Neural cell (in vitro differentiated cells): ENCODE measurements at regions not wholly inside any gene's neighbourhood (a gene's known extent, or its start where the extent isn't known, plus 50 kb on each side); places are given as distances from the start of the nearest gene placed in this dataset.

ENCODE experiments used
- H2AFZ ChIP-seq: fragments of 200-600, 300-800 bp; sonication (generic), shearing (Covaris generic); 2 replicates; pipeline ENCODE4 v1.6.0; 2014; ENCODE audit warnings: low read depth, mild to moderate bottlenecking, antibody characterized with exemption, low read length, moderate library complexity
- H3F3A ChIP-seq: fragments of 200-600 bp; shearing (Covaris generic); 2 replicates; pipeline ENCODE4 v1.6.1; 2016; ENCODE audit warnings: mild to moderate bottlenecking, moderate library complexity, mixed read lengths, antibody characterized with exemption, low read length; ENCODE audit not compliant: insufficient read depth, poor library complexity, severe bottlenecking
- H3K27ac ChIP-seq: fragments of 200-600, 300-800 bp; sonication (generic), shearing (Covaris generic); 2 replicates; pipeline ENCODE4 v1.5.1; 2014; ENCODE audit warnings: mild to moderate bottlenecking, low read length, moderate library complexity
- H3K27me3 ChIP-seq: fragments of 300-800, 200-600 bp; sonication (generic), shearing (Covaris generic); 2 replicates; pipeline ENCODE4 v1.6.0; 2014; ENCODE audit warnings: mild to moderate bottlenecking, low read depth, low read length, moderate library complexity; ENCODE audit not compliant: insufficient read depth
- H3K36me3 ChIP-seq: fragments of 300-800, 200-600 bp; sonication (generic), shearing (Covaris generic); 2 replicates; pipeline ENCODE4 v1.5.1; 2014; ENCODE audit warnings: mild to moderate bottlenecking, antibody characterized with exemption, low read length, moderate library complexity; ENCODE audit not compliant: insufficient read depth
- H3K4me2 ChIP-seq: fragments of 300-800, 200-600 bp; sonication (generic), shearing (Covaris generic); 2 replicates; pipeline ENCODE4 v1.6.0; 2014; ENCODE audit warnings: mild to moderate bottlenecking, low read length
- H3K4me3 ChIP-seq: fragments of 300-800, 200-600 bp; sonication (generic), shearing (Covaris generic); 2 replicates; pipeline ENCODE4 v1.5.1; 2014; ENCODE audit warnings: mild to moderate bottlenecking, low read length, moderate library complexity
- H3K79me2 ChIP-seq: fragments of 200-600 bp; shearing (Covaris generic); replicated peaks from 2 replicates; pipeline ENCODE4 v1.6.0; 2014; ENCODE audit warnings: mild to moderate bottlenecking, low read length, moderate library complexity; ENCODE audit not compliant: insufficient read depth
- H3K9ac ChIP-seq: fragments of 300-800, 200-600 bp; sonication (generic), shearing (Covaris generic); 2 replicates; pipeline ENCODE4 v1.6.1; 2016; ENCODE audit warnings: mild to moderate bottlenecking, low read length, mixed read lengths
- H3K9me2 ChIP-seq: fragments of 200-600 bp; shearing (Covaris generic); 2 replicates; pipeline ENCODE4 v1.6.1; 2016; ENCODE audit warnings: mild to moderate bottlenecking, low read length, mixed read lengths; ENCODE audit not compliant: insufficient read depth
- H3K9me3 ChIP-seq: fragments of 200-600, 300-800 bp; sonication (generic), shearing (Covaris generic); 2 replicates; pipeline ENCODE4 v1.6.1; 2016; ENCODE audit warnings: mild to moderate bottlenecking, mixed run types, low read length, moderate library complexity, mixed read lengths
- H4K20me1 ChIP-seq: fragments of 200-600 bp; shearing (Covaris generic); 2 replicates; pipeline ENCODE4 v1.6.1; 2016; ENCODE audit warnings: mild to moderate bottlenecking, mixed run types; ENCODE audit not compliant: insufficient read depth
- EP300 ChIP-seq: fragments of 450-650 bp; conservative IDR thresholded peaks from 2 replicates; pipeline ENCODE4 v1.6.1; 2014; ENCODE audit warnings: antibody characterized with exemption, mild to moderate bottlenecking, moderate library complexity; ENCODE audit not compliant: poor library complexity, severe bottlenecking
- EZH2 ChIP-seq: fragments of 200-600, 300-800 bp; shearing (Covaris generic), sonication (generic); IDR thresholded peaks from 2 replicates; pipeline ENCODE4 v1.6.1; 2014; ENCODE audit warnings: antibody characterized with exemption, low read length, borderline replicate concordance, mild to moderate bottlenecking; ENCODE audit not compliant: insufficient read depth, poor library complexity, severe bottlenecking
- MXI1 ChIP-seq: fragments of 450-650 bp; conservative IDR thresholded peaks from 2 replicates; pipeline ENCODE4 v1.6.1; 2014; ENCODE audit warnings: antibody characterized with exemption, mild to moderate bottlenecking; ENCODE audit not compliant: poor library complexity, severe bottlenecking
- POLR2AphosphoS5 ChIP-seq: IDR thresholded peaks from 2 replicates; pipeline ENCODE4 v1.6.1; 2012
- RAD21 ChIP-seq: fragments of 450-650 bp; conservative IDR thresholded peaks from 2 replicates; pipeline ENCODE4 v1.6.1; 2014; ENCODE audit warnings: antibody characterized with exemption, mild to moderate bottlenecking, moderate library complexity
- SMC3 ChIP-seq: fragments of 450-650 bp; conservative IDR thresholded peaks from 2 replicates; pipeline ENCODE4 v1.6.1; 2014; ENCODE audit warnings: antibody characterized with exemption, mild to moderate bottlenecking, moderate library complexity; ENCODE audit not compliant: poor library complexity
- TAF1 ChIP-seq: IDR thresholded peaks from 2 replicates; pipeline ENCODE4 v1.6.1; 2012; ENCODE audit warnings: low read depth
- TF ChIP-seq, protein P1 (sequence below): fragments of 450-650 bp; IDR thresholded peaks from 2 replicates; pipeline ENCODE4 v1.5.1; 2014; ENCODE audit warnings: antibody characterized with exemption, mild to moderate bottlenecking, moderate library complexity; ENCODE audit not compliant: poor library complexity, severe bottlenecking
- TF ChIP-seq, protein P2 (sequence below): IDR thresholded peaks from 2 replicates; pipeline ENCODE4 v1.6.1; 2012; ENCODE audit warnings: borderline replicate concordance

DNA sequence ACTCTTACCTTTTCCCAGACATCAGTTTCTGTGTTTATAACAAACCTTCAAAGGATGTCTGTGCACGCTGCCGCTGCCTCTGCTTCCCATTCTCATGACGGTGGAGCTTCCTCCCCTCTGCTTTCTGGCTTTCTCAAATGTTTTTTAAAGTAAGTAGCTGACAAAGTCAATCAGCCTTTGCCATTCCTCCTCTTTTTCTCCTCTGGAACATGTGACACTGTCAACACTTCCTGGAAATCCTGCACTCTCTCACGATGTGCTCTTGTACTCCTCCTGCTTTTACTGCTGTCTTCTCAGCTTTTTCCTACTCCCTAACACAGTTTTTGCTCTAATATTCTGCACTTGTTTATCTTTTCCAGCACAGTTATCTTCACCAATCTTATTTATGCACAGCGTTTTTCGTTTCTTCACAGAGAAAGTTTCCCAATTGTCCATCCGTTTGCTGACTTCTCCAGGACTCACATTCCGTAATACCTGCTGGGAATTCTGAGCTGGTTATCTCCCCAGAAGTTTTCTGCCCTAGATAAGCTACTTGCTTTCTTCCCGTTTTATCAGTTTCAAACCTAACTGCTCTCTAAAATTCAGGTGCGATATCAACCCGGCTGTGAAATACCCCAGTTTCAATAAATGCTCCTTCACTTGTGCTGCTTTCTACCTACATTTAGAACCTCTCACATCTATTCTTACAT lies 465.6 kb upstream of the AGA start:
- no peaks in the 10 kb centered on the region for H3K36me3 ChIP-seq
- TF ChIP-seq SMC3 (no peak), TAF1 (no peak), EZH2 (no peak), MXI1 (no peak), RAD21 (no peak), EP300 (no peak), POLR2AphosphoS5 (no peak)
- TF ChIP-seq, protein P1, sequence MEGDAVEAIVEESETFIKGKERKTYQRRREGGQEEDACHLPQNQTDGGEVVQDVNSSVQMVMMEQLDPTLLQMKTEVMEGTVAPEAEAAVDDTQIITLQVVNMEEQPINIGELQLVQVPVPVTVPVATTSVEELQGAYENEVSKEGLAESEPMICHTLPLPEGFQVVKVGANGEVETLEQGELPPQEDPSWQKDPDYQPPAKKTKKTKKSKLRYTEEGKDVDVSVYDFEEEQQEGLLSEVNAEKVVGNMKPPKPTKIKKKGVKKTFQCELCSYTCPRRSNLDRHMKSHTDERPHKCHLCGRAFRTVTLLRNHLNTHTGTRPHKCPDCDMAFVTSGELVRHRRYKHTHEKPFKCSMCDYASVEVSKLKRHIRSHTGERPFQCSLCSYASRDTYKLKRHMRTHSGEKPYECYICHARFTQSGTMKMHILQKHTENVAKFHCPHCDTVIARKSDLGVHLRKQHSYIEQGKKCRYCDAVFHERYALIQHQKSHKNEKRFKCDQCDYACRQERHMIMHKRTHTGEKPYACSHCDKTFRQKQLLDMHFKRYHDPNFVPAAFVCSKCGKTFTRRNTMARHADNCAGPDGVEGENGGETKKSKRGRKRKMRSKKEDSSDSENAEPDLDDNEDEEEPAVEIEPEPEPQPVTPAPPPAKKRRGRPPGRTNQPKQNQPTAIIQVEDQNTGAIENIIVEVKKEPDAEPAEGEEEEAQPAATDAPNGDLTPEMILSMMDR = no peak
- TF ChIP-seq, protein P2, sequence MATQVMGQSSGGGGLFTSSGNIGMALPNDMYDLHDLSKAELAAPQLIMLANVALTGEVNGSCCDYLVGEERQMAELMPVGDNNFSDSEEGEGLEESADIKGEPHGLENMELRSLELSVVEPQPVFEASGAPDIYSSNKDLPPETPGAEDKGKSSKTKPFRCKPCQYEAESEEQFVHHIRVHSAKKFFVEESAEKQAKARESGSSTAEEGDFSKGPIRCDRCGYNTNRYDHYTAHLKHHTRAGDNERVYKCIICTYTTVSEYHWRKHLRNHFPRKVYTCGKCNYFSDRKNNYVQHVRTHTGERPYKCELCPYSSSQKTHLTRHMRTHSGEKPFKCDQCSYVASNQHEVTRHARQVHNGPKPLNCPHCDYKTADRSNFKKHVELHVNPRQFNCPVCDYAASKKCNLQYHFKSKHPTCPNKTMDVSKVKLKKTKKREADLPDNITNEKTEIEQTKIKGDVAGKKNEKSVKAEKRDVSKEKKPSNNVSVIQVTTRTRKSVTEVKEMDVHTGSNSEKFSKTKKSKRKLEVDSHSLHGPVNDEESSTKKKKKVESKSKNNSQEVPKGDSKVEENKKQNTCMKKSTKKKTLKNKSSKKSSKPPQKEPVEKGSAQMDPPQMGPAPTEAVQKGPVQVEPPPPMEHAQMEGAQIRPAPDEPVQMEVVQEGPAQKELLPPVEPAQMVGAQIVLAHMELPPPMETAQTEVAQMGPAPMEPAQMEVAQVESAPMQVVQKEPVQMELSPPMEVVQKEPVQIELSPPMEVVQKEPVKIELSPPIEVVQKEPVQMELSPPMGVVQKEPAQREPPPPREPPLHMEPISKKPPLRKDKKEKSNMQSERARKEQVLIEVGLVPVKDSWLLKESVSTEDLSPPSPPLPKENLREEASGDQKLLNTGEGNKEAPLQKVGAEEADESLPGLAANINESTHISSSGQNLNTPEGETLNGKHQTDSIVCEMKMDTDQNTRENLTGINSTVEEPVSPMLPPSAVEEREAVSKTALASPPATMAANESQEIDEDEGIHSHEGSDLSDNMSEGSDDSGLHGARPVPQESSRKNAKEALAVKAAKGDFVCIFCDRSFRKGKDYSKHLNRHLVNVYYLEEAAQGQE = no peak
- H2AFZ ChIP-seq = no peak overlapping the region
- H3K9ac ChIP-seq = no peak overlapping the region
- no peak overlapping the region for H3K27ac ChIP-seq
- no peaks in the 10 kb centered on the region for H3F3A ChIP-seq
- no peak overlapping the region for H3K4me3 ChIP-seq
- H3K79me2 ChIP-seq = no peaks in the 10 kb centered on the region
- no peaks in the 10 kb centered on the region for H3K27me3 ChIP-seq
- H3K9me2 ChIP-seq = no peaks in the 10 kb centered on the region
- no peak overlapping the region for H3K4me2 ChIP-seq
- H4K20me1 ChIP-seq = no peaks in the 10 kb centered on the region
- H3K9me3 ChIP-seq = no peaks in the 10 kb centered on the region

DNA sequence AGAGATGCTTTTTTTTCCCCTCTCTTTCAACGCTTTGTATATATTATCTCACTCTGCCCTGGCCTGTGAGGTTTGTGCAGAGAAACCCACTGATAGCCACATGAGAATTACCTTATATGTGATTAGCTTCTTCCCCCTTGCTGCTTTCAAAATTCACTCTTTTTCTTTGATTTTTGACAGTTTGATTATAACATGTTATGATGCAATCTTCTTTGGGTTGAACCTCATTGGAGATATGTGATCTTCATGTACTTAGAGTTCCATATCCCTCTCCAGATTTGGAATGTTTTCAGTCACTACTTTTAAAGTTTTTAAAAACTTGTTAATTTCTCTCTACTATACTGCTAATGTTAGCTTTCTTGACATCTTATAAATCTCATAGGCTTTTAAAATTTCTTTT lies 479.5 kb upstream of the AGA start:
- H3K4me2 ChIP-seq = no peak overlapping the region
- H3K27ac ChIP-seq = no peak overlapping the region
- TF ChIP-seq POLR2AphosphoS5 = no peak
- TF ChIP-seq, protein P1 = no peak
- no peak for TF ChIP-seq MXI1
- no peak for TF ChIP-seq RAD21
- TF ChIP-seq EZH2 = no peak
- TF ChIP-seq EP300 = no peak
- TF ChIP-seq TAF1 = no peak
- TF ChIP-seq SMC3 = no peak
- TF ChIP-seq, protein P2 = no peak
- H3K27me3 ChIP-seq = no peaks in the 10 kb centered on the region
- H3K79me2 ChIP-seq = no peaks in the 10 kb centered on the region
- H3K36me3 ChIP-seq = no peaks in the 10 kb centered on the region
- no peak overlapping the region for H3K4me3 ChIP-seq
- H2AFZ ChIP-seq = no peak overlapping the region
- no peaks in the 10 kb centered on the region for H4K20me1 ChIP-seq
- H3F3A ChIP-seq = no peaks in the 10 kb centered on the region
- H3K9me3 ChIP-seq = no peaks in the 10 kb centered on the region
- no peak overlapping the region for H3K9ac ChIP-seq
- H3K9me2 ChIP-seq = no peaks in the 10 kb centered on the region
